ENCODE measurements at regions not wholly inside any gene's neighbourhood (a gene's known extent, or its start where the extent isn't known, plus 50 kb on each side); places are given as distances from the start of the nearest gene placed in this dataset.

GRCh38 chr1:187275985-187276575 is 447.3 kb downstream of the PLA2G4A start:
- WGBS, 2 donors, result 56 to 64% methylated on average over 4 of the region's 4 CpGs
- no peaks in the 10 kb centered on the region for H3K4me1 ChIP-seq
- intact Hi-C loops (cut with DNase I), result no loop called here
- no peak overlapping the region for H3K4me3 ChIP-seq
- ATAC-seq (no peak), DNase-seq (no peak)
- no peaks in the 10 kb centered on the region for H3K27me3 ChIP-seq
- no peaks in the 10 kb centered on the region for H3K36me3 ChIP-seq (replicated peaks in 1 of 2; ENCODE audit: insufficient read depth in 1 of 2, low read depth in 2 of 2)
- TF ChIP-seq POLR2A (IDR thresholded peaks at IDR 0.05), result no peak
- no peak for TF ChIP-seq CTCF (IDR thresholded peaks at IDR 0.05)
- H3K27ac ChIP-seq, result no peak overlapping the region
- H3K9me3 ChIP-seq, result no peaks in the 10 kb centered on the region

GRCh38 chr1:187276677-187277076 is 447.9 kb downstream of the PLA2G4A start:
- no peak for DNase-seq
- TF ChIP-seq CTCF (IDR thresholded peaks at IDR 0.05), result no peak
- no peak for TF ChIP-seq POLR2A (IDR thresholded peaks at IDR 0.05)
- no peak overlapping the region for H3K27ac ChIP-seq
- no peaks in the 10 kb centered on the region for H3K27me3 ChIP-seq
- H3K4me3 ChIP-seq, result no peak overlapping the region
- no peaks in the 10 kb centered on the region for H3K9me3 ChIP-seq
- H3K36me3 ChIP-seq (replicated peaks in 1 of 2; ENCODE audit: insufficient read depth in 1 of 2, low read depth in 2 of 2), result no peaks in the 10 kb centered on the region
- no peak for ATAC-seq
- no peaks in the 10 kb centered on the region for H3K4me1 ChIP-seq
- intact Hi-C loops (cut with DNase I), result no loop called here

- Histone ChIP-seq H3K36me3 (replicated peaks in 1 of 2; ENCODE audit: insufficient read depth in 1 of 2, low read depth in 2 of 2) (no peaks in the 10 kb centered on the region), H3K4me1 (no peaks in the 10 kb centered on the region), H3K9me3 (no peaks in the 10 kb centered on the region), H3K27ac (no peak overlapping the region), H3K4me3 (no peak overlapping the region), H3K27me3 (no peaks in the 10 kb centered on the region)
- no peak for ATAC-seq
- no peak for DNase-seq
- intact Hi-C loops (cut with DNase I), result no loop called here
- TF ChIP-seq CTCF (IDR thresholded peaks at IDR 0.05), result no peak
- TF ChIP-seq POLR2A (IDR thresholded peaks at IDR 0.05), result no peak
Measured at GRCh38 chr1:187280031-187280430, 451.3 kb downstream of the PLA2G4A start.

- 29 to 34% methylated on average over 2 of the region's 2 CpGs for WGBS, 2 donors
- DNase-seq (no peak), ATAC-seq (no peak)
- Histone ChIP-seq H3K27me3 (no peaks in the 10 kb centered on the region), H3K36me3 (replicated peaks in 1 of 2; ENCODE audit: insufficient read depth in 1 of 2, low read depth in 2 of 2) (no peaks in the 10 kb centered on the region), H3K27ac (no peak overlapping the region), H3K4me3 (no peak overlapping the region), H3K9me3 (no peaks in the 10 kb centered on the region), H3K4me1 (no peaks in the 10 kb centered on the region)
- intact Hi-C loops (cut with DNase I), result no loop called here
- TF ChIP-seq CTCF (IDR thresholded peaks at IDR 0.05) (no peak), POLR2A (IDR thresholded peaks at IDR 0.05) (no peak)
Measured at GRCh38 chr1:187281085-187281484, 452.3 kb downstream of the PLA2G4A start.

- ATAC-seq (no peak), DNase-seq (no peak)
- no peak for TF ChIP-seq POLR2A (IDR thresholded peaks at IDR 0.05)
- no peak for TF ChIP-seq CTCF (IDR thresholded peaks at IDR 0.05)
- Histone ChIP-seq H3K9me3 (no peaks in the 10 kb centered on the region), H3K36me3 (replicated peaks in 1 of 2; ENCODE audit: insufficient read depth in 1 of 2, low read depth in 2 of 2) (no peaks in the 10 kb centered on the region), H3K27ac (no peak overlapping the region), H3K4me1 (no peaks in the 10 kb centered on the region), H3K4me3 (no peak overlapping the region), H3K27me3 (no peaks in the 10 kb centered on the region)
- intact Hi-C loops (cut with DNase I), result no loop called here
- WGBS, 2 donors, result 51 to 58% methylated on average over 1 of the region's 1 CpG
Measured at GRCh38 chr1:187283984-187284383, 455.2 kb downstream of the PLA2G4A start.

All from body of pancreas (tissue), 4 donors.